ENCODE measurements at regions not wholly inside any gene's neighbourhood (a gene's known extent, or its start where the extent isn't known, plus 50 kb on each side); places are given as distances from the start of the nearest gene placed in this dataset.

DNA sequence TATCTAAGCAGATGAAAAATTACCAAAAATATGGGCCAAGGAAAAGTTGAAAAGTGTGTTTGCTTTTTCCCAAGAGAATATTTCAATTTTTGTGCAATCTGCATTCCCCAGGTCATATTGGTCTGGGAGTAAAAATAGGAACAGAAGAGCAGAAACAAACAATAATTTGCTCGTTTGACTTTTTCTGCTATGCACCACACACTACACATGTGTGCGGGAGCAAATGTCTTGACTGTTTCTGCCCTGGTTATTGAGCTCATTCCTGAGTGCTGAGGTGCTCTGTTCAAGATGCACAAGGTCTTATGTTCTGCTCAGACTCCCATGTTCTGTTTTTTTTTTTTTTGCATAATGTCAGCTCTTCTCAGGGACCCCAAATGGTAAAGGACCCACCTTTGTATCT lies 298.0 kb upstream of the MME start:
- H3K4me1 Mint-ChIP-seq, result no peaks in the 10 kb centered on the region
- H3K27ac Mint-ChIP-seq, result no peak overlapping the region
- H3K4me3 Mint-ChIP-seq, result no peak overlapping the region
- H3K27me3 Mint-ChIP-seq, result no peaks in the 10 kb centered on the region
- no peaks in the 10 kb centered on the region for H3K9me3 Mint-ChIP-seq
- no peaks in the 10 kb centered on the region for H3K36me3 Mint-ChIP-seq

DNA sequence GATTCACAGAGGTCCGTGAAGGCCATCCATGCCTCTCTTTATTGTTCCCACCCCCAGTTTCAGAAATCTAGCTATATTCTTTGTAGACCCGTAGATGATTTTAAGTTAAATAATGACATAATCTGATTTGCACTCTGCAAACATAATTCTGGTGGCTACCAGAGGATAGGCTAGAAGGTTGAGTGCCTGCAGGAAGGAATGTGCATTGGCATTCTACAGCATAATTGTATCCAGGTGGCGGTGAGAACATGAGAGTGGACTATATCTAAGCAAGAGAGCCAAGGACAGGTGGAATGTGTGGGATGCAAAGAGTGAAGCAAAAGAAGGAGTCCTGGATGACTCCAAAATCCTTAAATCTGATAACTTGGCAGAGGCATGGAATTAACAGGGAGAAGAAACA lies 298.5 kb upstream of the MME start:
- Mint-ChIP-seq H3K9me3 (no peaks in the 10 kb centered on the region), H3K36me3 (no peaks in the 10 kb centered on the region)

DNA sequence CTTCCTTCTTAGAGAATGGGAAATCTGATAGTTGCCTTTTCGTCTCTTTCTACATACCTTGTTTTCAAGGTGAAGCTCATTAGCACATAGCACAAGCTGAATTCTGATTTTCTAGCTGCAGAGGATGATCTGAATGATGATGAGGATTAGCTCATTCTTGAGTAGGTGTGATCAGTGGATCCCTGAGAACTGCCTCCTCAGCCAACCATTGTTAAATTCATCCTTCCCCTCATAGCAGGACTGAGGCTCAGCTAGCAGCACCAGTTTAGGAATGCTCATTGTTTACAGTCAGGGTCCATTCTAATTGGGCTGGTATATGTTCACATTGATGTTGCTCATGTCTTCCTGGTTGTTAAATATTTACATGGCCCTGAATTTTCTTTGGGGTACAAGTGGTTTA lies 299.9 kb upstream of the MME start:
- H3K4me1 Mint-ChIP-seq, result no peaks in the 10 kb centered on the region
- no peaks in the 10 kb centered on the region for H3K27me3 Mint-ChIP-seq
- H3K4me3 Mint-ChIP-seq, result no peak overlapping the region
- no peak overlapping the region for H3K27ac Mint-ChIP-seq
- no peaks in the 10 kb centered on the region for H3K36me3 Mint-ChIP-seq
- no peaks in the 10 kb centered on the region for H3K9me3 Mint-ChIP-seq

More for the DNA sequence above, 298.5 kb upstream of the MME start:
- no peak overlapping the region for H3K4me3 Mint-ChIP-seq
- no peaks in the 10 kb centered on the region for H3K27me3 Mint-ChIP-seq
- H3K4me1 Mint-ChIP-seq, result no peaks in the 10 kb centered on the region
- H3K27ac Mint-ChIP-seq, result no peak overlapping the region

DNA sequence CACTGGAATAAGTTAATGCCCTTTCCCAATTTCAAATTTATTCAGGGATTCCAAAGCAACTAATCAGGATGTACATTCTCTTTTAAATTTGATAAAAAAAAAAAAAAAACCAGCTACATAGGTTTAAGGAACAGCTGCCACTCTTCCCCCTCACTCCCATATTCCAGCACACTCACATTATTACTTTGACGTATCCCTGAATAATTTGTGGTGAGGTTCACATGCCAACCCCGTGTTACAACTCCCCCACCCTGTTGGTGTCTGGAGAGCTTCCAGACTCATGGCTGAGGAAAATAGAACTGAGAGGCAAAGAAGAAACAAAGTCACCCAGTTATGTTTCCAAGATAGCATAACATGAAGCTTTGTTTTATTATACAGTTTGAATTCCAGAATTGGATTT lies 300.5 kb upstream of the MME start:
- Mint-ChIP-seq H3K4me3 (no peak overlapping the region), H3K9me3 (no peaks in the 10 kb centered on the region), H3K27ac (no peak overlapping the region), H3K27me3 (no peaks in the 10 kb centered on the region), H3K36me3 (no peaks in the 10 kb centered on the region), H3K4me1 (no peaks in the 10 kb centered on the region)

DNA sequence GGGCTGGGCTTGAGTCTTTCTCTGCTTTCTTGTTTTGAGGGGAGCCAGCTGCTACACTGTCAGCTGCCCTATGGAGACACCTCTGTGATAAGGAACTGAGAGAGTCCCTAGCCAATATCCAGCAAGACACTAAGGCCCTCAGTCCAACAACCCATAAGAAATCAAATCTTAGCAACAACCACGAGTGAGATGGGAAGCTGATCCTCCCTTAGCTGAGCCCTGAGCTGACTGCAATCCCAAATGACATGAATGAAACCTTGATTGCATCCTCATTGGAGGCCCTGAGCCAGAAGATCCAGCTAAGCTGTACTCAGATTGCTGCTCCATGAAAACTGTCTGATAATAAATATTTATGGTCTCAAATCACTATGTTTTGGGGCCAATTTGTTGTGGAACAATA lies 302.1 kb upstream of the MME start:
- Mint-ChIP-seq H3K4me3 (no peak overlapping the region), H3K4me1 (no peaks in the 10 kb centered on the region), H3K36me3 (no peaks in the 10 kb centered on the region), H3K9me3 (no peaks in the 10 kb centered on the region), H3K27me3 (no peaks in the 10 kb centered on the region), H3K27ac (no peak overlapping the region)

DNA sequence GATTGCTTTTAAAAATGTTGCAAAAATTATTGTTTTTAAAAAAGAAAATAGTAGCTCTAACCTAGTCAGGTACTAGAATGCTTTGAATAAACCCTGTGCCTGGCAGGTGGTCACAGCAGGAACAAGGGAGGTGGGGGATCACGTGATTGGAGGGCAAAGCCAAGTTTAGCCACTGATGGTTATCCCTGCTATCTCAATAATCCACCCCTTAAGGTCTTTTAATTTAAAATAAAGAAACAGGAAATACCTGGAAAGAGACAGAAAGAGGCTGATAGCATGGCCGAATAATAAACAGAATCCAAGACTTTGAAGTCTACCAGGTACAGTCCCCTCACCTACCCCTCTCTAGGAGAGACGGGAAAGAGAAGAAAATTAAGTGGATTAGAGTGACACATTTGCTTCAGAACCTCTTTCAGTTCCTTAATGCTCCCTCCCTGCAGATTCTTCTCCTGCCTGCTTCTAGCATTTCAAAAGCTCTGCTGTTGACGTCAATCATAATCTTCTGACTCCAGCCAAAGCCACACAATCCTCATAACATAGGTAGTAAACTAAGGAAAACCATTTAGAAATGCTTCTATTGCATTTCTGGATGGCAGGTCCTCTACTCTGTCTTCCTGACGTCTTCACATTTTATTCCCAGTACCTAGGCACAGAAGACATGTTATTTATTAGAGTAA lies 303.4 kb upstream of the MME start:
- Mint-ChIP-seq H3K27ac (no peak overlapping the region), H3K27me3 (no peaks in the 10 kb centered on the region), H3K36me3 (no peaks in the 10 kb centered on the region), H3K4me1 (no peaks in the 10 kb centered on the region), H3K4me3 (no peak overlapping the region), H3K9me3 (no peaks in the 10 kb centered on the region)

DNA sequence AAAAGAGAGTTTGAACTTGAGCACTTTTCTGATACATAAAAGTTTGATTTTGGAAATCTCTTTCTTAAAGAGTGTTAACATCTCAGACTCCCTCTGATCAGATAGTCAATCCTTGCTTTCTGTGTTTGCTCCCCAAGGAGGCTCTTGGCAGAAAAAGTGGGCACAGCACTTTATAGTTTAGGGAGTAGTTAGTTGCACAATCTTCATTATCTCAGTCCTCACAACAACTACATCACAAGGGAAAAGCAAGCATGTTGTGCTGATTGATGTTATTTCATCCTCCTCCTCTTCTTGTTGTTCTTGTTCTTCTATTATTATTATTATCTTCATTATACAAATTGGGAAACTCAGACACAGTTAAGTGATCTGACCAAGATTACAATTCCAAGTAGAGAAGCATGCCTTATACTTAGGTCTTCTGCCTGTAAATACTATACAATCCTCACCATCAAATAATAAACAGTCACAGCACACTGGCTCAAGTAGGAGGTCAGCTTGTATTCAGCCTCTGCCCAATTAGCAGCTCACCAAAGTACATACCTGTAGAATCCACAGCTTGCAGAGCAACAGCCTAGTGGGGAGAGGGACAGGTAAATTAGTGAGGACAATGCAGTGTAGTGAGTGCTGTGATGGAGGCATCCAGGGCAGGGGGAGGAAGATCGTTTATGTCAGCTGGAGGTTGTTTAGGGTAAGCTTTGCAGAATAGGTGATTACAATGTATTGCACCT lies 304.1 kb upstream of the MME start:
- no peaks in the 10 kb centered on the region for H3K27me3 Mint-ChIP-seq
- H3K4me1 Mint-ChIP-seq, result no peaks in the 10 kb centered on the region
- H3K27ac Mint-ChIP-seq, result no peak overlapping the region
- no peaks in the 10 kb centered on the region for H3K9me3 Mint-ChIP-seq
- H3K36me3 Mint-ChIP-seq, result no peaks in the 10 kb centered on the region
- H3K4me3 Mint-ChIP-seq, result no peak overlapping the region

DNA sequence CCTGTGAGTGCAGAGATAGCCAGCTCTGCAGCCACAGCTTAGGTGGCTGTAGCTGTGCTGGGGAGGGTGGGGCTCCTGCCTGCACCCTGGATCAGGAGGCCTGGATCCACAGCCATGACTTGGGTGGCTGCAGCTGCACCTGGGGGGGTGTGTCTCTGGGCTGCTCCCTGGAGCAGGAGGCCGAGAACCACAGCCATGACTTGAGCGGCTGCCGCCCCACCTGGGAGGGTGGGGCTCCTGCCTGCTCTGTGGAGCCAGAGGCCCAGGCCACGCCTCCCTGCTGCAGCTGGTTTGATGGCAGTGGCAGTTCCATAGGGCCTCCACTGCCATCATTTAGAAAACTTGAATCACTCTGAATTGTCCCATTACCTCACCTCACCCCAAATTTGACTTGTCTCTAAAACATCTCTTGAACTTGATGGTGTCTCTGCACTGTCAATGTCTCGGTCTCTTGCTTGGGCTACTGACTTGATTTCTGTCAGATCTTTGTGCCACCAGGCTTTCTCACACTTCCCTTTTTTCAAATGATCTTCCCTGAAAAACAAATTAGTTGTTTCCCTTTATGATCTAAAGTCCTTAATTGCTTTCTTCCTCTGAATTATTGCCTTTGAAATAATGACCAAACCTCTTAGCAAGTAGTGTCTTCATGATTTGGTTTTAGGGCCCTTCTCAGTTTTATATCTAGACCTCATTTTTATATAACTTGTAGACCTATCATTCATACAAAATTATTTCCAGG lies 313.2 kb upstream of the MME start:
- H3K4me3 Mint-ChIP-seq, result no peak overlapping the region
- H3K36me3 Mint-ChIP-seq, result no peaks in the 10 kb centered on the region
- H3K4me1 Mint-ChIP-seq, result no peaks in the 10 kb centered on the region
- no peak overlapping the region for H3K27ac Mint-ChIP-seq
- H3K27me3 Mint-ChIP-seq, result no peaks in the 10 kb centered on the region
- no peaks in the 10 kb centered on the region for H3K9me3 Mint-ChIP-seq

DNA sequence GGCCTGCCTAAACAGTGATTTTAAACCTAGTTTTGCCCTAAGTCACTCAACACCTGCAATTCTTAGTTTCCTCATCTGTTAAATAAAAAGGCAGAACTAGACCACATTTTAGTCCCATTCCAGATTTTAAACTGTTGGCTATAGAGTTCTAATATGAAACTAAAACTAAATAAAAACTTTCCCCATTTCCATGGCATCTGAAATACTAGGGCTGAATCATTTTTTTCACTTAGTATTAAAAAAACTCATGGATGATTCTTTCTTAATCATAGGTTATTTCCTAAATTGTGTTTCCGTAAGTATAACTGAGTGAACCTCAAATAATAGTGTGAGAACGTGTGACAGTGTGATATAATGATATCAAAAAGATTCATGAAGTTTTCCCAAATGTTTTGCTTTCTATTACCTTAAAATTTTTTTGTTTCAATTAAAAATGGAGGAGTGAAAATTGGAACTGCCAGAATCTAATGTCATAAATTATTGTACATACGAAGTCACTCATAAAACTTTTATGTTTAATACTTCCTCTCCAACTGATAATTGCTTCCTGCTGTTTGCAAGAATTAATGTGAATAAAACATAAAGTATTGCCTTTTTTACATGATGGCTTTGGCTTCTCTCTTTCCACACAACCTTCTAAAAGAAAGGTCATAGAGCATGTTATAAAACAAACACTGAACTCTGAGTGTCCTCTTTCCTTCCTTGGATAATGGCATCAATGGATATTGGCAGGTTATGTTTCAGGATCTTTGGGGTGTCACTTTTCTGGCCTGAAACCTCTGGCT lies 315.1 kb upstream of the MME start:
- H3K9me3 Mint-ChIP-seq, result no peaks in the 10 kb centered on the region
- H3K27ac Mint-ChIP-seq, result no peak overlapping the region
- H3K27me3 Mint-ChIP-seq, result no peaks in the 10 kb centered on the region
- H3K4me1 Mint-ChIP-seq, result no peaks in the 10 kb centered on the region
- no peaks in the 10 kb centered on the region for H3K36me3 Mint-ChIP-seq
- no peak overlapping the region for H3K4me3 Mint-ChIP-seq

DNA sequence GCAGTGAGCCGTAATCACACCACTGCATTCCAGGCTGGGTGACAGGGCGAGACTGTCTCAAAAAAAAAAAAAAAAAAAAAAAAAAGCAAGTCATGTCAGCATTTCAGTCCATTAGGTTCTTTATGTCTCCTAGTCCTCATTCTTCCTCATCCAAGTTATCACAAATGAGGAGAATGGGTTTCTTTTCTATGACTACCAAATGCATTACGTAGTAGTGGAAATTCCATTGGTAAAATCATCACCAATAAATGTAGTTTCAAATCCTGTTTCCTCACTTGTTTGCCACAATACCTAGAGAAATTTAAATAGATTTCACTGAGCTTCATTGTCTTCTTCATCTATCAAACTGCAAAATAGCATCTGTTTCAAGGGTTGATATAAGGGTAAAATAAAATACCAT lies 317.6 kb upstream of the MME start:
- Mint-ChIP-seq H3K36me3 (no peaks in the 10 kb centered on the region), H3K9me3 (no peaks in the 10 kb centered on the region), H3K4me3 (no peak overlapping the region), H3K27ac (no peak overlapping the region), H3K4me1 (no peaks in the 10 kb centered on the region), H3K27me3 (no peaks in the 10 kb centered on the region)

DNA sequence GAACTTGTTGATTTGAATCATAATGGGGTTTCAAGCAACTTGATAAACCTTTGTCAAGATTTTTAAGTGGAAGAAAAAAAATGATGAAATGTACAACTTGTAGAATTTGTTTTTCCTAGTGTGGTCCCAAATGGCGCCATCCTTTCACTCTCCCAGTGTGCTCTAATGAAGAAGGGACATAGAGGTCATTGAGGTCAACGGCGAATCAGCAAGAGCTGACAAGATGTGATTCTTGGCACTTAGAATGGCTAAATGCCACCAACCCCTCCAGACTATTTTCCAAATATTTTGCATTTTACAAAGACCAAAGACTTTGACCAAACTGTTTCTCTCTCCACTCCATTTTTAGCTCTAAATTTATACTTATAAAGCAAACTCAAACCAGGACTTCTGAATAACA lies 320.2 kb upstream of the MME start:
- peaks cover 10% of the 10 kb centered on the region for H3K9me3 Mint-ChIP-seq
- no peak overlapping the region for H3K27ac Mint-ChIP-seq
- no peaks in the 10 kb centered on the region for H3K27me3 Mint-ChIP-seq
- H3K4me1 Mint-ChIP-seq, result no peaks in the 10 kb centered on the region
- no peak overlapping the region for H3K4me3 Mint-ChIP-seq
- H3K36me3 Mint-ChIP-seq, result no peaks in the 10 kb centered on the region

DNA sequence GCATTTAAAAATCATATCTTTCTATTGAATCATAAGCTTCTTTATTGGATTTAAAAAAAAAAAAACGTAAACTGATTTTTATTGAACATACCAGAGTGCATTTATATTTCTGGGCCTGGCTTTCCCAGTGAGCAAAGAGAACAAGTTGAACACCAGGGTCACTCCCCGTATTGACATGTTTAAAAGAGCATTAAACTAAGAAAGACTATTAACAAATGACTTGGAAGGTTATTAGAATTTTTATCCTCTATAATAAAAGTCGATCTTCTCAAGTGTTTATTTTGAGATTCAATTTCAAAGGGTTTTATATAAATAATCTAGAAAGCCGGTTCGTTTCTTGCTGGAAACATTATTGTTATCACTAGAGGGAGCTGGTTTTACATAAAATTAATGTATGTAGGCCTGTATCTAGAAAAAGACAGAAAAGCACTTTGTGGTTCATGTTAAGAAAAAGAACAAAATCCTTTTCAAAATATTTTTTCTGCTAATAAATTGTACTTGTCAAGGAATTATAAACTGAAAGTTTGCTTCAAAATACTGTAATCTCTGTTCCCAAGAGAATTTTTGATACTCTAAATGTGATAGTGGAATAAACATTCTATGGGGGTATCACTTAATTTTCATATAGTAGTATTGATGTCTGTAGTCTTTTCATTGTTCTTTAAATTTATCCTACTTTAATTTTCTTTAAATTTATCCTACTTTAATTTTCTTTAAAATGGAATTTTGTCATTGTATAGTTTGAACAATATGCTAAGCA lies 321.8 kb upstream of the MME start:
- H3K27me3 Mint-ChIP-seq, result no peaks in the 10 kb centered on the region
- no peak overlapping the region for H3K4me3 Mint-ChIP-seq
- H3K27ac Mint-ChIP-seq, result no peak overlapping the region
- no peaks in the 10 kb centered on the region for H3K36me3 Mint-ChIP-seq
- H3K9me3 Mint-ChIP-seq, result peaks cover 10% of the 10 kb centered on the region
- no peaks in the 10 kb centered on the region for H3K4me1 Mint-ChIP-seq

DNA sequence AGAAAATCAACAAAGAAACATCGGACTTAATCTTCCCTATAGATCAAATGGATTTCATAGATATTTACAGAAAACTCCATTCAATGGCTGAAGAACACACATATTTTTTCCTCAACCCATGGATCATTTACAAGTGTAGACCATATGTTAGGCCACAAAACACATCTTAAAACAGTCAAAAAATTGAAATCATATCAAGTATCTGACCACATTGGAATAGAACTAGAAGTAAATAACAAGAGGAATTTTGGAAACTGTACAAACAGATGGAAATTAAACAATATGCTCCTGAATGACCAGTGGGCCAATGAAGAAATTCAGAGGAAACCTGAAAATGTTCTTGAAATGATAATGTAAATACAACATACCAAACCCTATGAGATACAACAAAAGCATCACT lies 323.1 kb upstream of the GPR149 start:
- Mint-ChIP-seq H3K27me3 (no peaks in the 10 kb centered on the region), H3K4me1 (no peaks in the 10 kb centered on the region), H3K4me3 (no peak overlapping the region), H3K9me3 (peaks cover 10% of the 10 kb centered on the region), H3K27ac (no peak overlapping the region), H3K36me3 (no peaks in the 10 kb centered on the region)

DNA sequence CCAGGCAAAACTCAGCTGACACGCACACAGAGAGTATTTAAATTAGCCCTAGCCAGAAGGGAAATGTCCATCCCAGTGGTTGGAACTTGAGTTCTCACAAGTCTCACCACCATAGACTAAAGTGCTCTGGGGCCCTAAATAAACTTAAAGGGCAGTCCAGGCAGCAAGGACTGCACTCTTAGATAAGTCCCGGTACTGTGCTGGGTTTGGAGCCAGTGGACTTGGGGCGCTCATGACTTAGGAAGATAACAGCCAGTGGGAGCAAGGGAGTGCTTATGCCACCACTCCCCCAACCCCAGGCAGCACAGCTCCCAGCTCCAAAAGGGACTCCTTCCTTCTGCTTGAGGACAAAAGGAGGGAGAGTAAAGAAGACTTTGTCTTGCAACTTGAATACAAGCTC lies 319.5 kb upstream of the GPR149 start:
- H3K4me1 Mint-ChIP-seq, result no peaks in the 10 kb centered on the region
- no peak overlapping the region for H3K4me3 Mint-ChIP-seq
- peaks cover 5% of the 10 kb centered on the region for H3K9me3 Mint-ChIP-seq
- H3K27me3 Mint-ChIP-seq, result no peaks in the 10 kb centered on the region
- H3K27ac Mint-ChIP-seq, result no peak overlapping the region
- no peaks in the 10 kb centered on the region for H3K36me3 Mint-ChIP-seq

DNA sequence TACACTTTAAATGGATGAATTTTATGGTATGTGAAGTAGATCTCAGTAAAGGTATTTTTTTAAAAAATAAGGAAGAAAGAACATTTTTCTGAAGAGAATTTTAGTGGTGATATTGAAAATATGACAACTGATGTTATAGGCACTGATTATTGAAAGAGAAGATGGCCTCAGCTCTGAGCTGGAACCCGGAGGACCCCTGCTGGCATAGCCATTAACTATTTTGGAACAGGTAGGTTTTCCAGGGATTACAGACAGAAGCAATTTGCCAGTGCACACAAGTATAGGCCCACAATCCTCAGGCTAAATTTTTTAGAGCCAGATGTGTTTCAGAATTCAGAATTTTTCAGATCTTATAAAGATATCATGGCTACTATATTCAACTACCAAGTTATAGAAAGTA lies 315.9 kb upstream of the GPR149 start:
- H3K4me3 Mint-ChIP-seq, result no peak overlapping the region
- H3K9me3 Mint-ChIP-seq, result peaks cover 10% of the 10 kb centered on the region
- H3K27ac Mint-ChIP-seq, result no peak overlapping the region
- no peaks in the 10 kb centered on the region for H3K36me3 Mint-ChIP-seq
- no peaks in the 10 kb centered on the region for H3K27me3 Mint-ChIP-seq
- no peaks in the 10 kb centered on the region for H3K4me1 Mint-ChIP-seq
